ENCODE measurements at regions not wholly inside any gene's neighbourhood (a gene's known extent, or its start where the extent isn't known, plus 50 kb on each side); places are given as distances from the start of the nearest gene placed in this dataset.

GRCh38 chr10:55374060-55374459, 573.0 kb upstream of the PCDH15 start:
- no peak for DNase-seq (ENCODE audit: low spot score)

- DNase-seq (ENCODE audit: low spot score), result peak; percentile 8
Observed at GRCh38 chr10:55369670-55370420, 568.8 kb upstream of the PCDH15 start.

- DNase-seq (ENCODE audit: low spot score), result no peak
Observed at GRCh38 chr10:55368467-55368866, 567.4 kb upstream of the PCDH15 start.

GRCh38 chr10:55367555-55367954, 566.5 kb upstream of the PCDH15 start:
- no peak for DNase-seq (ENCODE audit: low spot score)

GRCh38 chr10:55358539-55358938, 557.5 kb upstream of the PCDH15 start:
- peak; percentile 7 for DNase-seq (ENCODE audit: low spot score)

- no peak for DNase-seq (ENCODE audit: low spot score)
Observed at GRCh38 chr10:55353414-55353813, 552.4 kb upstream of the PCDH15 start.

- DNase-seq (ENCODE audit: low spot score), result no peak
Observed at GRCh38 chr10:55351431-55351830, 550.4 kb upstream of the PCDH15 start.

GRCh38 chr10:55348534-55348933, 547.5 kb upstream of the PCDH15 start:
- DNase-seq (ENCODE audit: low spot score), result no peak

- no peak for DNase-seq (ENCODE audit: low spot score)
Observed at GRCh38 chr10:55330486-55330885, 529.5 kb upstream of the PCDH15 start.

GRCh38 chr10:55329796-55330195, 528.8 kb upstream of the PCDH15 start:
- no peak for DNase-seq (ENCODE audit: low spot score)

- DNase-seq (ENCODE audit: low spot score), result no peak
Observed at GRCh38 chr10:55320187-55320700, 519.2 kb upstream of the PCDH15 start.

GRCh38 chr10:55311848-55312635, 511.0 kb upstream of the PCDH15 start:
- DNase-seq (ENCODE audit: low spot score), result no peak

GRCh38 chr10:55310143-55310542, 509.1 kb upstream of the PCDH15 start:
- DNase-seq (ENCODE audit: low spot score), result no peak

GRCh38 chr10:55305285-55305684, 504.3 kb upstream of the PCDH15 start:
- no peak for DNase-seq (ENCODE audit: low spot score)

- no peak for DNase-seq (ENCODE audit: low spot score)
Observed at GRCh38 chr10:55287346-55287745, 486.3 kb upstream of the PCDH15 start.

- no peak for DNase-seq (ENCODE audit: low spot score)
Observed at GRCh38 chr10:55283031-55283430, 482.0 kb upstream of the PCDH15 start.

GRCh38 chr10:55280696-55281095, 479.7 kb upstream of the PCDH15 start:
- DNase-seq (ENCODE audit: low spot score), result no peak

GRCh38 chr10:55277549-55277948, 476.5 kb upstream of the PCDH15 start:
- no peak for DNase-seq (ENCODE audit: low spot score)

GRCh38 chr10:55274367-55274766, 473.3 kb upstream of the PCDH15 start:
- no peak for DNase-seq (ENCODE audit: low spot score)

- no peak for DNase-seq (ENCODE audit: low spot score)
Observed at GRCh38 chr10:55273946-55274345, 472.9 kb upstream of the PCDH15 start.

GRCh38 chr10:55272886-55273285, 471.9 kb upstream of the PCDH15 start:
- DNase-seq (ENCODE audit: low spot score), result no peak

GRCh38 chr10:55266797-55267196, 465.8 kb upstream of the PCDH15 start:
- DNase-seq (ENCODE audit: low spot score), result no peak

- no peak for DNase-seq (ENCODE audit: low spot score)
Observed at GRCh38 chr10:55263327-55263726, 462.3 kb upstream of the PCDH15 start.
